ENCODE measurements at regions not wholly inside any gene's neighbourhood (a gene's known extent, or its start where the extent isn't known, plus 50 kb on each side); places are given as distances from the start of the nearest gene placed in this dataset.

GRCh38 chr10:124329362-124329761 is 89.4 kb downstream of the OAT start:
- TF ChIP-seq, protein P1, sequence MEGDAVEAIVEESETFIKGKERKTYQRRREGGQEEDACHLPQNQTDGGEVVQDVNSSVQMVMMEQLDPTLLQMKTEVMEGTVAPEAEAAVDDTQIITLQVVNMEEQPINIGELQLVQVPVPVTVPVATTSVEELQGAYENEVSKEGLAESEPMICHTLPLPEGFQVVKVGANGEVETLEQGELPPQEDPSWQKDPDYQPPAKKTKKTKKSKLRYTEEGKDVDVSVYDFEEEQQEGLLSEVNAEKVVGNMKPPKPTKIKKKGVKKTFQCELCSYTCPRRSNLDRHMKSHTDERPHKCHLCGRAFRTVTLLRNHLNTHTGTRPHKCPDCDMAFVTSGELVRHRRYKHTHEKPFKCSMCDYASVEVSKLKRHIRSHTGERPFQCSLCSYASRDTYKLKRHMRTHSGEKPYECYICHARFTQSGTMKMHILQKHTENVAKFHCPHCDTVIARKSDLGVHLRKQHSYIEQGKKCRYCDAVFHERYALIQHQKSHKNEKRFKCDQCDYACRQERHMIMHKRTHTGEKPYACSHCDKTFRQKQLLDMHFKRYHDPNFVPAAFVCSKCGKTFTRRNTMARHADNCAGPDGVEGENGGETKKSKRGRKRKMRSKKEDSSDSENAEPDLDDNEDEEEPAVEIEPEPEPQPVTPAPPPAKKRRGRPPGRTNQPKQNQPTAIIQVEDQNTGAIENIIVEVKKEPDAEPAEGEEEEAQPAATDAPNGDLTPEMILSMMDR (conservative IDR thresholded peaks at IDR 0.05; ENCODE audit: low read depth, low read length): no peak
- TF ChIP-seq RFX5 (IDR thresholded peaks at IDR 0.05; ENCODE audit: low read depth, low read length) (no peak), SMC3 (IDR thresholded peaks at IDR 0.05; ENCODE audit: low read depth, low read length) (no peak), MAZ (IDR thresholded peaks at IDR 0.05; ENCODE audit: borderline replicate concordance, low read depth, low read length) (no peak), FOS (IDR thresholded peaks at IDR 0.05; ENCODE audit: low read depth, low read length) (no peak), RAD21 (IDR thresholded peaks at IDR 0.05; ENCODE audit: low read length) (no peak)
- TF ChIP-seq, protein P2, sequence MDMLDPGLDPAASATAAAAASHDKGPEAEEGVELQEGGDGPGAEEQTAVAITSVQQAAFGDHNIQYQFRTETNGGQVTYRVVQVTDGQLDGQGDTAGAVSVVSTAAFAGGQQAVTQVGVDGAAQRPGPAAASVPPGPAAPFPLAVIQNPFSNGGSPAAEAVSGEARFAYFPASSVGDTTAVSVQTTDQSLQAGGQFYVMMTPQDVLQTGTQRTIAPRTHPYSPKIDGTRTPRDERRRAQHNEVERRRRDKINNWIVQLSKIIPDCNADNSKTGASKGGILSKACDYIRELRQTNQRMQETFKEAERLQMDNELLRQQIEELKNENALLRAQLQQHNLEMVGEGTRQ (IDR thresholded peaks at IDR 0.05; ENCODE audit: low read depth, low read length): no peak
